K562 (cell line): ENCODE measurements at regions not wholly inside any gene's neighbourhood (a gene's known extent, or its start where the extent isn't known, plus 50 kb on each side); places are given as distances from the start of the nearest gene placed in this dataset.

ENCODE experiments used
- ATAC-seq: fragments of 200-7000 bp; cut with Tn5 transposase; 3 replicates; pipeline ENCODE4 v1.9.1; 2020; ENCODE audit warnings: moderate library complexity
- BruUV-seq: library from RNA; stranded (reverse); fragments of 400-500 nt; replicated peaks from 2 replicates; lab custom pipeline; 2021; lab: Mats Ljungman, UMichigan
- CTCF ChIA-PET: fragments of 300-600 bp; formaldehyde crosslinking; extraction: SDS; loops from one replicate; lab custom pipeline; 2021; ENCODE audit warnings: low intra/inter-chr PET ratio; lab: Yijun Ruan, JAX
- POLR2A ChIA-PET: fragments of 300-600, 350-650 bp; sonication (Branson Sonifier 250); formaldehyde crosslinking; extraction: SDS; loops from one replicate; lab custom pipeline; 2021; ENCODE audit warnings: antibody characterized with exemption, inconsistent platforms; lab: Yijun Ruan, JAX
- DNase-seq, 4 experiments: peaks; one replicate each; pipeline versions ENCODE4 v3.0.0 to v3.0.0-alpha.2; 2011 to 2018; ENCODE audit warnings: low spot score in 3 of 4, mixed read lengths in 3 of 4; ENCODE audit errors: extremely low read depth in 1 of 4
- FAIRE-seq: peaks from 2 replicates; lab custom pipeline; 2011; peaks lifted over from hg19 to GRCh38; lab: Jason Lieb, UNC
- H2AFZ ChIP-seq: 2 replicates; pipeline ENCODE4 v1.6.0; 2011; ENCODE audit warnings: low read depth, low read length, control low read depth, inconsistent platforms
- H3K27ac ChIP-seq: fragments of 200-600 bp; 3 replicates; pipeline ENCODE4 v1.8.0; 2011; ENCODE audit warnings: low read depth, mild to moderate bottlenecking, control low read depth, inconsistent platforms, low read length, moderate library complexity, mixed read lengths; ENCODE audit errors: extremely low read depth
- H3K27me3 ChIP-seq, 2 experiments: fragments of 300-600 bp in 1 of 2; 2 replicates in 1 of 2; 3 replicates in 1 of 2; pipeline versions ENCODE4 v1.6.0 to v1.8.0; 2011; ENCODE audit warnings: inconsistent platforms in 2 of 2, low read length in 2 of 2, mild to moderate bottlenecking in 1 of 2, mixed read lengths in 1 of 2, moderate library complexity in 1 of 2; ENCODE audit not compliant: control insufficient read depth in 2 of 2, insufficient read depth in 2 of 2
- H3K36me3 ChIP-seq: fragments of 300-600 bp; 3 replicates; pipeline ENCODE4 v1.8.0; 2011; ENCODE audit warnings: mild to moderate bottlenecking, low read length, inconsistent platforms; ENCODE audit not compliant: control insufficient read depth, insufficient read depth
- H3K4me1 ChIP-seq, 2 experiments: fragments of 200-600 bp in 1 of 2; replicated peaks in 1 of 2; 2 replicates in 1 of 2; 3 replicates in 1 of 2; pipeline versions ENCODE4 v1.5.1 to v1.8.0; 2011; ENCODE audit warnings: inconsistent platforms in 2 of 2, low read length in 2 of 2, mild to moderate bottlenecking in 1 of 2, mixed read lengths in 1 of 2, moderate library complexity in 1 of 2; ENCODE audit not compliant: control insufficient read depth in 2 of 2, insufficient read depth in 2 of 2
- H3K4me2 ChIP-seq: 2 replicates; pipeline ENCODE4 v1.6.1; 2011; ENCODE audit warnings: low read length, control low read depth, inconsistent platforms, mixed read lengths; ENCODE audit not compliant: insufficient read depth
- H3K4me3 ChIP-seq: fragments of 200-600 bp; sonication (generic), shearing (Covaris generic); 2 replicates; pipeline ENCODE4 v1.5.1; 2016; ENCODE audit warnings: control low read depth, inconsistent platforms
- H3K79me2 ChIP-seq: fragments of 200-600 bp; 3 replicates; pipeline ENCODE4 v1.8.0; 2011; ENCODE audit warnings: low read length, inconsistent platforms; ENCODE audit not compliant: control insufficient read depth, insufficient read depth
- H3K9ac ChIP-seq, 2 experiments: 2 replicates each; pipeline versions ENCODE4 v1.6.0 to v1.6.1; 2011; ENCODE audit warnings: low read depth in 2 of 2, low read length in 2 of 2, control low read depth in 1 of 2, inconsistent platforms in 1 of 2, mild to moderate bottlenecking in 1 of 2, mixed read lengths in 1 of 2; ENCODE audit not compliant: insufficient read depth in 1 of 2
- H3K9me1 ChIP-seq: one replicate; pipeline ENCODE4 v1.6.0; 2011; ENCODE audit warnings: inconsistent platforms, mild to moderate bottlenecking, low read length, moderate library complexity; ENCODE audit not compliant: control insufficient read depth, insufficient read depth
- H3K9me3 ChIP-seq: replicated peaks from 2 replicates; pipeline ENCODE4 v1.5.1; 2011; ENCODE audit warnings: low read depth, low read length, inconsistent platforms; ENCODE audit not compliant: control insufficient read depth, insufficient read depth
- H4K20me1 ChIP-seq: replicated peaks from 2 replicates; pipeline ENCODE4 v1.6.1; 2011; ENCODE audit warnings: low read length, inconsistent platforms, mixed read lengths; ENCODE audit not compliant: control insufficient read depth, insufficient read depth
- ELF2 ChIP-seq: fragments of 250-450 bp; sonication (Bioruptor Pico); IDR thresholded peaks from 2 replicates; pipeline ENCODE4 v1.5.0; 2021; ENCODE audit warnings: mild to moderate bottlenecking
- EP400 ChIP-seq: fragments of 450-650 bp; IDR thresholded peaks from 2 replicates; pipeline ENCODE4 v1.6.1; 2017; ENCODE audit warnings: antibody characterized with exemption, mild to moderate bottlenecking, moderate library complexity
- KLF1 ChIP-seq: fragments of 450-650 bp; IDR thresholded peaks from 2 replicates; pipeline ENCODE4 v1.6.1; 2016; ENCODE audit warnings: missing genetic modification characterization, missing compliant biosample characterization
- MYC ChIP-seq, 2 experiments: fragments of 250-450 bp in 1 of 2; sonication (Bioruptor Pico) in 1 of 2; IDR thresholded peaks; 2 replicates each; pipeline versions ENCODE4 v1.5.1 to v1.6.1; 2012 to 2021; ENCODE audit warnings: low read depth in 2 of 2, borderline replicate concordance in 1 of 2, improper control_type of control experiment in 1 of 2, low read length in 1 of 2, mild to moderate bottlenecking in 1 of 2, moderate library complexity in 1 of 2
- NFXL1 ChIP-seq: fragments of 450-650 bp; formaldehyde crosslinking; IDR thresholded peaks from 2 replicates; pipeline ENCODE4 v1.4.0; 2021; ENCODE audit warnings: mild to moderate bottlenecking
- ZNF408 ChIP-seq: fragments of 250-450 bp; sonication (Bioruptor Pico); IDR thresholded peaks from 2 replicates; pipeline ENCODE4 v1.4.0; 2020; ENCODE audit warnings: low read depth, mild to moderate bottlenecking, moderate library complexity
- ZNF551 ChIP-seq: fragments of 250-450 bp; sonication (Bioruptor Pico); IDR thresholded peaks from 2 replicates; pipeline ENCODE4 v1.5.0; 2021; ENCODE audit warnings: mild to moderate bottlenecking, moderate library complexity
- ZNF561 ChIP-seq: fragments of 450-650 bp; formaldehyde crosslinking; conservative IDR thresholded peaks from 2 replicates; pipeline ENCODE4 v1.4.0; 2020; ENCODE audit warnings: mild to moderate bottlenecking, moderate library complexity
- WGBS: fragments of 100-300 bp; shearing (Covaris generic); methylation state at CpG from one replicate; pipeline ENCODE4 v1.1.6; 2016; ENCODE audit warnings: low coverage, mixed read lengths; ENCODE audit not compliant: insufficient coverage; ENCODE audit errors: missing lambda C conversion rate; 5-methylcytosine and 5-hydroxymethylcytosine counted together
- in situ Hi-C: fragments of 300-500 bp; cut with MboI; formaldehyde crosslinking; loops from 4 replicates; pipeline ENCODE4 v1.15.0; 2018; ENCODE audit warnings: inconsistent platforms, mixed read lengths
- intact Hi-C: fragments of 100-400 bp; cut with micrococcal nuclease; formaldehyde crosslinking; loops from 2 replicates; pipeline ENCODE4 v1.14.2; 2022
- TF ChIP-seq, protein P1 (sequence below): fragments of 250-450 bp; sonication (Bioruptor Pico); IDR thresholded peaks from 2 replicates; pipeline ENCODE4 v1.4.0; 2020; ENCODE audit warnings: mild to moderate bottlenecking, moderate library complexity, borderline replicate concordance

GRCh38 chr13:84933797-84934196, 865.4 kb downstream of the SLITRK6 start (continued):
- TF ChIP-seq MYC (IDR thresholded peaks at IDR 0.05; ENCODE audit: low read depth, low read length), result no peak
- no peak for TF ChIP-seq MYC (CRISPR knock-in tag; IDR thresholded peaks at IDR 0.05; ENCODE audit: borderline replicate concordance, low read depth)
- TF ChIP-seq ELF2 (CRISPR knock-in tag), result no peak
- TF ChIP-seq, all 486 proteins: peak for 0

- Histone ChIP-seq H3K9ac (no peak overlapping the region), H3K27ac (no peak overlapping the region), H3K4me3 (no peak overlapping the region), H4K20me1 (no peaks in the 10 kb centered on the region), H3K4me1 (no peaks in the 10 kb centered on the region), H3K36me3 (no peaks in the 10 kb centered on the region), H3K27me3 (no peaks in the 10 kb centered on the region), H3K9me3 (no peaks in the 10 kb centered on the region), H2AFZ (no peak overlapping the region), H3K79me2 (no peaks in the 10 kb centered on the region), H3K9me1 (no peaks in the 10 kb centered on the region), H3K4me2 (no peak overlapping the region)
- TF ChIP-seq, protein P1, sequence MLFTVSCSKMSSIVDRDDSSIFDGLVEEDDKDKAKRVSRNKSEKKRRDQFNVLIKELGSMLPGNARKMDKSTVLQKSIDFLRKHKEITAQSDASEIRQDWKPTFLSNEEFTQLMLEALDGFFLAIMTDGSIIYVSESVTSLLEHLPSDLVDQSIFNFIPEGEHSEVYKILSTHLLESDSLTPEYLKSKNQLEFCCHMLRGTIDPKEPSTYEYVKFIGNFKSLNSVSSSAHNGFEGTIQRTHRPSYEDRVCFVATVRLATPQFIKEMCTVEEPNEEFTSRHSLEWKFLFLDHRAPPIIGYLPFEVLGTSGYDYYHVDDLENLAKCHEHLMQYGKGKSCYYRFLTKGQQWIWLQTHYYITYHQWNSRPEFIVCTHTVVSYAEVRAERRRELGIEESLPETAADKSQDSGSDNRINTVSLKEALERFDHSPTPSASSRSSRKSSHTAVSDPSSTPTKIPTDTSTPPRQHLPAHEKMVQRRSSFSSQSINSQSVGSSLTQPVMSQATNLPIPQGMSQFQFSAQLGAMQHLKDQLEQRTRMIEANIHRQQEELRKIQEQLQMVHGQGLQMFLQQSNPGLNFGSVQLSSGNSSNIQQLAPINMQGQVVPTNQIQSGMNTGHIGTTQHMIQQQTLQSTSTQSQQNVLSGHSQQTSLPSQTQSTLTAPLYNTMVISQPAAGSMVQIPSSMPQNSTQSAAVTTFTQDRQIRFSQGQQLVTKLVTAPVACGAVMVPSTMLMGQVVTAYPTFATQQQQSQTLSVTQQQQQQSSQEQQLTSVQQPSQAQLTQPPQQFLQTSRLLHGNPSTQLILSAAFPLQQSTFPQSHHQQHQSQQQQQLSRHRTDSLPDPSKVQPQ (CRISPR knock-in tag), result no peak
- TF ChIP-seq ZNF551 (CRISPR knock-in tag), result no peak
- TF ChIP-seq KLF1, result no peak
- TF ChIP-seq ZNF408 (CRISPR knock-in tag), result no peak
- no peak for TF ChIP-seq EP400
- TF ChIP-seq ZNF561 (CRISPR knock-in tag), result no peak
- no peak for TF ChIP-seq NFXL1 (CRISPR knock-in tag)
- in situ Hi-C loops (no loop called here), intact Hi-C loops (no loop called here)
- WGBS, result 0% methylated on average over 1 of the region's 1 CpG
- CTCF ChIA-PET, result no interaction called here
- ATAC-seq, result no peak
- DNase-seq, result no peak
- no peak for FAIRE-seq
- POLR2A ChIA-PET, result no interaction called here
- no TSS peak for BruUV-seq
Measured at GRCh38 chr13:84931264-84931663, 868.0 kb downstream of the SLITRK6 start.
